Heart right ventricle (tissue), 16 donors: ENCODE measurements at regions not wholly inside any gene's neighbourhood (a gene's known extent, or its start where the extent isn't known, plus 50 kb on each side); places are given as distances from the start of the nearest gene placed in this dataset.

Source experiments
- ATAC-seq, 8 donors: fragments of 200-7000 bp; cut with Tn5 transposase; one replicate each; pipeline ENCODE4 v1.9.1; 2020; ENCODE audit warnings: mild to moderate bottlenecking in 8 of 8, moderate library complexity in 8 of 8, moderate number of reproducible peaks in 1 of 8
- DNase-seq, 2 donors: peaks; one replicate each; pipeline ENCODE4 v3.0.0-alpha.2; 2020
- H3K27ac ChIP-seq, 10 donors: fragments of 200-600 bp; sonication (generic) in 2 of 10; one replicate each; pipeline versions ENCODE4 v1.5.0 to v1.8.0; 2020 to 2022; ENCODE audit warnings: mild to moderate bottlenecking in 3 of 10
- H3K27me3 ChIP-seq, 7 donors: fragments of 200-600 bp; one replicate each; pipeline ENCODE4 v1.8.0; 2021 to 2022; ENCODE audit warnings: mild to moderate bottlenecking in 2 of 7
- H3K36me3 ChIP-seq, 9 donors: fragments of 200-600 bp; sonication (generic) in 1 of 9; one replicate each; pipeline versions ENCODE4 v1.5.0 to v1.8.0; 2020 to 2022; ENCODE audit warnings: mild to moderate bottlenecking in 2 of 9
- H3K4me1 ChIP-seq, 9 donors: fragments of 200-600 bp; sonication (generic) in 1 of 9; one replicate each; pipeline versions ENCODE4 v1.5.0 to v1.8.0; 2020 to 2022; ENCODE audit warnings: mild to moderate bottlenecking in 4 of 9
- H3K4me3 ChIP-seq, 10 donors: fragments of 200-600 bp; sonication (generic) in 2 of 10; one replicate each; pipeline versions ENCODE4 v1.5.0 to v1.8.0; 2020 to 2022; ENCODE audit warnings: mild to moderate bottlenecking in 7 of 10, moderate library complexity in 2 of 10
- H3K9me3 ChIP-seq, 11 donors: fragments of 200-600 bp in 10 of 11; sonication (generic) in 2 of 11; one replicate each; pipeline versions ENCODE4 v1.5.0 to v1.8.0; 2013 to 2022; ENCODE audit warnings: mild to moderate bottlenecking in 2 of 11, control low read depth in 1 of 11, moderate library complexity in 1 of 11
- WGBS, 2 donors: extraction: QIAGEN DNeasy Blood & Tissue Kit; methylation state at CpG; one replicate each; pipeline ENCODE4 v1.1.7; 2013; ENCODE audit warnings: inconsistent platforms in 1 of 2; 5-methylcytosine and 5-hydroxymethylcytosine counted together
- intact Hi-C, 10 donors: fragments of 100-400 bp; cut with DNase I; formaldehyde crosslinking; loops; one replicate each; pipeline versions ENCODE4 v1.11.1 to v1.14.2; 2022
- TF ChIP-seq, protein P1 (sequence below), 9 donors: fragments of 200-600 bp; sonication (generic) in 2 of 9; IDR thresholded peaks; one replicate each; pipeline versions ENCODE4 v1.5.0 to v1.8.0; 2021 to 2022; ENCODE audit warnings: antibody characterized with exemption in 9 of 9, mild to moderate bottlenecking in 5 of 9, moderate library complexity in 1 of 9
- donor health status: Arrhythmogenic right ventricular cardiomyopathy.
- donor health status: ischemic (EF 13 %, LVEDD 7.1; RV severe dilation, severe dysfunction).
- donor health status: healthy with polysubstance abuse.
- donor health status: DM: no; HTN: yes; CAD: no.
- donor health status: DM: no; HTN: no; CAD: no.
- donor health status: ischemic (EF 25% LVEDD 6.9; RV normal size, moderate dysfunction).
- donor health status: ischemic (EF 25% LVEDD 5.7; RV mildly dilated, moderate dysfunction).
- donor health status: healthy.
- donor health status: DM: yes; HTN: yes; CAD: no.
- donor health status: Ischemic cardiomyopathy.
- donor health status: ischemic (EF 35%, LVEDD 5.7; RV mildly dilated, moderate dysfunction).
- donor health status: nonischemic (EF 11% LVEDD 7.7; RV severe dilation, severe dysfunction).
- donor health status: DM: yes; HTN: yes; CAD: no.
- donor health status: PGD.
- donor health status: ischemic (EF 29% LVEDD 5.4; RV normal size, mild dysfunction).
- donor health status: nonischemic (EF 23%, LVEDD 6.1; RV moderate dilation, normal function).

DNA sequence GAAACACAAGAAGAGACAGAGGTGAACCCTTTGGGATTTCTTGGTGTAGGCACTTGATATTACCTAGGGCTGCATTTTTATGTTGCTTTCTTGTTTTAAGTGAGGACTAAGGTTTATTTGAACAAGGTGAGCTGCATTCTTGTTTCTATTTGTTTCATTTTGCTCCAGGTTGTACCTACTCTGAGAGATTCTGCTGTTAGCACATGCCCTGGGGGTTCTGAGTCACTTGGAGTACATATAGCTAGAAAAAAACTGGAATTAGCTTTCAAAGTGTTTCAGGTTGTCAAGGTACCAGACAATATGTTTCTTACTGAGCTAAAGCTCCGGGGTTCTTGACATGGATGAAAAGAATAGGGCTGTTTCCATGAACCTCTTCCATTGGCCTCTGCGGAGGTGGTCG lies 299.4 kb downstream of the ICE1 start:
- H3K36me3 ChIP-seq: no peaks in the 10 kb centered on the region
- WGBS, 2 donors: 75 to 92% methylated on average over 3 of the region's 3 CpGs
- no peaks in the 10 kb centered on the region for H3K9me3 ChIP-seq
- no peak for DNase-seq
- H3K4me1 ChIP-seq: no peaks in the 10 kb centered on the region
- no peak overlapping the region for H3K4me3 ChIP-seq
- no peak overlapping the region for H3K27ac ChIP-seq
- peaks cover 0 to 3% (median 0%) of the 10 kb centered on the region in 7 donors for H3K27me3 ChIP-seq
- TF ChIP-seq, protein P1, sequence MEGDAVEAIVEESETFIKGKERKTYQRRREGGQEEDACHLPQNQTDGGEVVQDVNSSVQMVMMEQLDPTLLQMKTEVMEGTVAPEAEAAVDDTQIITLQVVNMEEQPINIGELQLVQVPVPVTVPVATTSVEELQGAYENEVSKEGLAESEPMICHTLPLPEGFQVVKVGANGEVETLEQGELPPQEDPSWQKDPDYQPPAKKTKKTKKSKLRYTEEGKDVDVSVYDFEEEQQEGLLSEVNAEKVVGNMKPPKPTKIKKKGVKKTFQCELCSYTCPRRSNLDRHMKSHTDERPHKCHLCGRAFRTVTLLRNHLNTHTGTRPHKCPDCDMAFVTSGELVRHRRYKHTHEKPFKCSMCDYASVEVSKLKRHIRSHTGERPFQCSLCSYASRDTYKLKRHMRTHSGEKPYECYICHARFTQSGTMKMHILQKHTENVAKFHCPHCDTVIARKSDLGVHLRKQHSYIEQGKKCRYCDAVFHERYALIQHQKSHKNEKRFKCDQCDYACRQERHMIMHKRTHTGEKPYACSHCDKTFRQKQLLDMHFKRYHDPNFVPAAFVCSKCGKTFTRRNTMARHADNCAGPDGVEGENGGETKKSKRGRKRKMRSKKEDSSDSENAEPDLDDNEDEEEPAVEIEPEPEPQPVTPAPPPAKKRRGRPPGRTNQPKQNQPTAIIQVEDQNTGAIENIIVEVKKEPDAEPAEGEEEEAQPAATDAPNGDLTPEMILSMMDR (IDR thresholded peaks at IDR 0.05): no peak
- ATAC-seq: no peak
- intact Hi-C loops: no loop called here

DNA sequence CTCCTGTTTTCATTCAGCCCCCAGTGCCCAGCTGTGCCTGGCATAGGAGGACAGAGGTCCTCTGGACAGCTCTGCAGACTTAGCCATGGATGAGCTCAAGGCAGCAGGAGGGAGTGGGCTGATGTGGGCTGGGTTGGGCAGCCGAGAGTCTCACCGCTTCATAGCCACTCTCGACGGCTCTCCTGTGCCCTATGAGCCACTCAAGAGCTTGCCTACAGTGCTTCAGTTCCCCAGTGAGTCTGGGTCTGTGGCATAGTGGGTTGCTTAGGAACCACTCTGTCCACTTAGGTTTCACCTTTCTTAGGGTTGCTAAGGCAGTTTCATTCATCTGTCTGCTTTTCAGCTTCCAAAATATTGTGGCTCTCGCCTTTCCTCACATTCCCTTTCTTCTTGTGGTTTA lies 296.8 kb downstream of the ICE1 start:
- Histone ChIP-seq H3K27ac (no peak overlapping the region), H3K36me3 (no peaks in the 10 kb centered on the region), H3K9me3 (no peaks in the 10 kb centered on the region), H3K27me3 (peaks cover 0 to 3% (median 0%) of the 10 kb centered on the region in 7 donors), H3K4me1 (no peaks in the 10 kb centered on the region), H3K4me3 (no peak overlapping the region)
- DNase-seq: no peak
- intact Hi-C loops: no loop called here
- no peak for ATAC-seq
- 75 to 81% methylated on average over 5 of the region's 5 CpGs for WGBS, 2 donors
- TF ChIP-seq, protein P1 (IDR thresholded peaks at IDR 0.05): no peak

DNA sequence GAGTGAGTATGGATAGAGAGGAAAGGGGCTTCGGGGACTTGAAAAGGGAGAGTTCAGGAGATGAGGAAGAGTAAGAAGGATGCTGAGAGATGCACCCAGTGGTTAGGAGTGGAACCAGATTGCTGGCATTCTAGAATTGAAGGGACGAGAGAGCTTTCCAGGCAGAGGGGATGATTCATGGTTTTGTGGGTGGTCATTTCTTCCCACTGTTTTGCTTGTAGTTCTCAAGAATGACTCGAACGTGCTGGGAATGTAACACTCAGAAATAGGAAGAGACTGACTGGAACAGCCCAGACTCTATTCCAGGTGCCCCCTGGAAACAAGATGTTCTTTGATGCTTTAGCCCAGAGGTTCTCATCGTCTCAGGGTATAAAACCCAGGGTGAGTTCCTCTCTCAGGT lies 294.2 kb downstream of the ICE1 start:
- ATAC-seq (no peak), DNase-seq (no peak)
- 81% methylated on average over 5 of the region's 5 CpGs for WGBS, 2 donors
- Histone ChIP-seq H3K4me3 (no peak overlapping the region), H3K27ac (no peak overlapping the region), H3K9me3 (no peaks in the 10 kb centered on the region), H3K27me3 (peaks cover 0 to 3% (median 0%) of the 10 kb centered on the region in 7 donors), H3K4me1 (peaks cover 0 to under 1% (median 0%) of the 10 kb centered on the region in 9 donors), H3K36me3 (no peaks in the 10 kb centered on the region)
- intact Hi-C loops: no loop called here
- TF ChIP-seq, protein P1 (IDR thresholded peaks at IDR 0.05): no peak

DNA sequence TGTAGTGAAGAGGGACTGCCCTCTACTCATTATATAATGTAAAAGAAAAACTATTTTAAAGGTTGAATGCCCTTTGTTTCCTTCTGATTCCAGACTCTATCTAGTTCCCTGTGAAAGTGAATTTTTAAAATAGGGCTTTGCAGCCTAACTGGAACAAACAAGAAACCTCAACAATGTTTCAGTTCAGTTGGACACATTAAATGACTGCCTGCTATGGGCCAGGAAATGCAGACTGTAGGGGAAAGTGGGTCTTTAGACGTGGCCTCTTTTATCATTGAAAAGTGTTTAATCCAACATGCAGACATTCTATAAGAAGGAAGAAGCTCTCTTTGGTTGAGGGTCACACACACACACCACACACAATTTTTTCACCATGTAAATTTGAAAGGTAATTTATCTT lies 289.1 kb downstream of the ICE1 start:
- no peaks in the 10 kb centered on the region for H3K36me3 ChIP-seq
- peaks cover 0 to 6% (median 0%) of the 10 kb centered on the region in 9 donors for H3K4me1 ChIP-seq
- no peak overlapping the region for H3K4me3 ChIP-seq
- 49 to 57% methylated on average over 1 of the region's 1 CpG for WGBS, 2 donors
- peaks cover 0 to 6% (median 0%) of the 10 kb centered on the region in 11 donors for H3K9me3 ChIP-seq
- DNase-seq: no peak
- no peaks in the 10 kb centered on the region for H3K27me3 ChIP-seq
- TF ChIP-seq, protein P1 (IDR thresholded peaks at IDR 0.05): no peak
- intact Hi-C loops: no loop called here
- H3K27ac ChIP-seq: no peak overlapping the region
- ATAC-seq: no peak
